NB4 (cell line): ENCODE measurements at regions not wholly inside any gene's neighbourhood (a gene's known extent, or its start where the extent isn't known, plus 50 kb on each side); places are given as distances from the start of the nearest gene placed in this dataset.

Source experiments
- DNase-seq: peaks from one replicate; pipeline ENCODE4 v3.0.0; 2010; ENCODE audit warnings: low read depth
- H3K4me3 ChIP-seq: one replicate; pipeline ENCODE4 v1.5.1; 2011; ENCODE audit warnings: mild to moderate bottlenecking, low read depth, low read length, moderate library complexity
- CTCF ChIP-seq: IDR thresholded peaks from one replicate; pipeline ENCODE4 v1.5.1; 2012; ENCODE audit warnings: low read depth, low read length
- MAX ChIP-seq: IDR thresholded peaks from 2 replicates; pipeline ENCODE4 v1.6.1; 2011; ENCODE audit warnings: low read depth, low read length
- MYC ChIP-seq: IDR thresholded peaks from 2 replicates; pipeline ENCODE4 v1.6.1; 2011; ENCODE audit warnings: low read depth, low read length
- POLR2A ChIP-seq: IDR thresholded peaks from 2 replicates; pipeline ENCODE4 v1.6.1; 2011; ENCODE audit warnings: mild to moderate bottlenecking; ENCODE audit not compliant: insufficient read length; ENCODE audit errors: extremely low read depth

GRCh38 chr6:15790116-15790515 is 127.3 kb upstream of the DTNBP1 start:
- DNase-seq = no peak
- no peak for TF ChIP-seq MYC
- TF ChIP-seq CTCF = no peak
- no peak for TF ChIP-seq MAX
- TF ChIP-seq POLR2A = no peak
- no peak overlapping the region for H3K4me3 ChIP-seq

GRCh38 chr6:15786846-15787245 is 124.0 kb upstream of the DTNBP1 start:
- TF ChIP-seq MYC = no peak
- TF ChIP-seq MAX = no peak
- TF ChIP-seq POLR2A = no peak
- no peak for TF ChIP-seq CTCF
- DNase-seq = no peak
- no peak overlapping the region for H3K4me3 ChIP-seq

DNA sequence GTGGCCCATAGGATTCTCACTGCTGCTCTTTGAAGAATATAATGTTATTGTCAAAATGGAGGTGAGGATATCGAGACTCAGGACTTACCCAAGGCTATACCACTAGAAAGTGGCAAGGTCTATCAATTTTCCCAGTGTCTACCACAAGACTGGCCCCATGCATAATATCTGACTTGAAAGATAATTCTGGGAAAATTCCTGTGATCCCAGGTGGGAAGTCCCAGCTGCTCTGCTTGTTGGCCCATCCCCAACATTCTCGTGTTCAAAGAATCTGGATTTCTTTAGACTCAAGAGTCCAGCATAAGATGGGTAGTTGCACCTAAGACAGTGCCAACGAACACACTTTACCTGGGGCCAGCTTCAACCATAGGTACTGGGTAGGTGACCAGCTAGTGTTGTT is 120.7 kb upstream of the DTNBP1 start:
- H3K4me3 ChIP-seq = no peak overlapping the region
- TF ChIP-seq MYC = no peak
- TF ChIP-seq POLR2A = no peak
- no peak for TF ChIP-seq MAX
- TF ChIP-seq CTCF = no peak
- no peak for DNase-seq

- no peak overlapping the region for H3K4me3 ChIP-seq
- TF ChIP-seq MAX (no peak), MYC (no peak), POLR2A (no peak), CTCF (no peak)
- no peak for DNase-seq
Measured at GRCh38 chr6:15781890-15782289, 119.1 kb upstream of the DTNBP1 start.

GRCh38 chr6:15781333-15781732 is 118.5 kb upstream of the DTNBP1 start:
- no peak for TF ChIP-seq MYC
- no peak for TF ChIP-seq CTCF
- no peak for TF ChIP-seq MAX
- no peak for TF ChIP-seq POLR2A
- DNase-seq = no peak
- no peak overlapping the region for H3K4me3 ChIP-seq

DNA sequence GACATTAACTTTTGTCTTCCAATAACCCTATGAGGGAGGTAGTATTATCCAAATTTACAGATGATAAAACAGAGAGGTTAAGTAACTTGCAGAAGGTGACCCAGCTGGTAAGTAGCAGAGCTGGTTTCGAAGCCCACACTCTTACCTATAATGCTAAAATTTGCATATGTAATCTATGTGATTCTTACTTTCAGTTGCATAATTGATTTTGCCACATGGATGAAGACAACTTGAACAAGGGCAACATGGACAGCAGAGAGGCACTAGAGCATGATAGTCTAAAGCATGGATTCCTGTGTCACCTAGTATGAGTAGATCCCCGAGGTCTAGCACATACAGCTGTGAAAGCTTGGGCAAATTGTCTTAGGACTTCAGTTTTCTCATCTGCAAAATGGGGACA is 117.6 kb upstream of the DTNBP1 start:
- DNase-seq = no peak
- TF ChIP-seq MYC = no peak
- TF ChIP-seq MAX = no peak
- TF ChIP-seq POLR2A = no peak
- no peak for TF ChIP-seq CTCF
- H3K4me3 ChIP-seq = no peak overlapping the region
